ENCODE measurements at regions not wholly inside any gene's neighbourhood (a gene's known extent, or its start where the extent isn't known, plus 50 kb on each side); places are given as distances from the start of the nearest gene placed in this dataset.

GRCh38 chr5:30608501-30608900, 585.0 kb upstream of the CDH6 start:
- TF ChIP-seq, protein P1, sequence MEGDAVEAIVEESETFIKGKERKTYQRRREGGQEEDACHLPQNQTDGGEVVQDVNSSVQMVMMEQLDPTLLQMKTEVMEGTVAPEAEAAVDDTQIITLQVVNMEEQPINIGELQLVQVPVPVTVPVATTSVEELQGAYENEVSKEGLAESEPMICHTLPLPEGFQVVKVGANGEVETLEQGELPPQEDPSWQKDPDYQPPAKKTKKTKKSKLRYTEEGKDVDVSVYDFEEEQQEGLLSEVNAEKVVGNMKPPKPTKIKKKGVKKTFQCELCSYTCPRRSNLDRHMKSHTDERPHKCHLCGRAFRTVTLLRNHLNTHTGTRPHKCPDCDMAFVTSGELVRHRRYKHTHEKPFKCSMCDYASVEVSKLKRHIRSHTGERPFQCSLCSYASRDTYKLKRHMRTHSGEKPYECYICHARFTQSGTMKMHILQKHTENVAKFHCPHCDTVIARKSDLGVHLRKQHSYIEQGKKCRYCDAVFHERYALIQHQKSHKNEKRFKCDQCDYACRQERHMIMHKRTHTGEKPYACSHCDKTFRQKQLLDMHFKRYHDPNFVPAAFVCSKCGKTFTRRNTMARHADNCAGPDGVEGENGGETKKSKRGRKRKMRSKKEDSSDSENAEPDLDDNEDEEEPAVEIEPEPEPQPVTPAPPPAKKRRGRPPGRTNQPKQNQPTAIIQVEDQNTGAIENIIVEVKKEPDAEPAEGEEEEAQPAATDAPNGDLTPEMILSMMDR (IDR thresholded peaks at IDR 0.05): no peak
- TF ChIP-seq POLR2A (IDR thresholded peaks at IDR 0.05): no peak
